ENCODE measurements at regions not wholly inside any gene's neighbourhood (a gene's known extent, or its start where the extent isn't known, plus 50 kb on each side); places are given as distances from the start of the nearest gene placed in this dataset.
A peak's percentile ranks its signal among the peaks of the same experiment; 100 is the strongest.

- Histone ChIP-seq H3K4me3 (ENCODE audit: low read length) (no peak overlapping the region), H3K36me3 (ENCODE audit: insufficient read depth, low read length) (no peaks in the 10 kb centered on the region), H3K27me3 (ENCODE audit: insufficient read depth, low read length, poor library complexity, severe bottlenecking) (no peaks in the 10 kb centered on the region), H3K27ac (ENCODE audit: low read depth, low read length) (no peak overlapping the region), H3K4me1 (ENCODE audit: insufficient read depth, low read length) (no peaks in the 10 kb centered on the region), H3K9me3 (ENCODE audit: low read length) (no peaks in the 10 kb centered on the region)
- Mint-ChIP-seq H3K4me3 (no peak overlapping the region), H3K4me1 (no peaks in the 10 kb centered on the region), H3K27ac (no peak overlapping the region), H3K9me3 (peaks cover 8 to 16% (median 14%) of the 10 kb centered on the region in 5 donors), H3K36me3 (no peaks in the 10 kb centered on the region), H3K27me3 (peaks cover 9 to 10% of the 10 kb centered on the region in 2 donors)
- CTCF ChIA-PET: no interaction called here
- no peak for DNase-seq
- POLR2A ChIA-PET: no interaction called here
Measured at GRCh38 chr2:240327566-240327965, 107.9 kb upstream of the GPC1 start.

- H3K27me3 ChIP-seq (ENCODE audit: insufficient read depth, low read length, poor library complexity, severe bottlenecking): no peaks in the 10 kb centered on the region
- H3K36me3 Mint-ChIP-seq: no peaks in the 10 kb centered on the region
- no peaks in the 10 kb centered on the region for H3K4me1 ChIP-seq (ENCODE audit: insufficient read depth, low read length)
- no peak overlapping the region for H3K27ac ChIP-seq (ENCODE audit: low read depth, low read length)
- peak overlapping the region in 1 of 8 donors; percentile 5 for H3K27ac Mint-ChIP-seq
- CTCF ChIA-PET: no interaction called here
- H3K36me3 ChIP-seq (ENCODE audit: insufficient read depth, low read length): no peaks in the 10 kb centered on the region
- no peak overlapping the region for H3K4me3 Mint-ChIP-seq
- POLR2A ChIA-PET: no interaction called here
- H3K27me3 Mint-ChIP-seq: peaks cover 7 to 10% of the 10 kb centered on the region in 2 donors
- no peak for DNase-seq
- no peaks in the 10 kb centered on the region for H3K4me1 Mint-ChIP-seq
- H3K4me3 ChIP-seq (ENCODE audit: low read length): no peak overlapping the region
- no peaks in the 10 kb centered on the region for H3K9me3 ChIP-seq (ENCODE audit: low read length)
- peaks cover 9 to 16% (median 14%) of the 10 kb centered on the region in 5 donors for H3K9me3 Mint-ChIP-seq
Measured at GRCh38 chr2:240328526-240328925, 106.9 kb upstream of the GPC1 start.

- Mint-ChIP-seq H3K27me3 (peaks cover 6 to 10% of the 10 kb centered on the region in 2 donors), H3K27ac (no peak overlapping the region), H3K4me1 (no peaks in the 10 kb centered on the region), H3K9me3 (peaks cover 9 to 16% (median 14%) of the 10 kb centered on the region in 5 donors), H3K4me3 (no peak overlapping the region), H3K36me3 (no peaks in the 10 kb centered on the region)
- no peak overlapping the region for H3K27ac ChIP-seq (ENCODE audit: low read depth, low read length)
- H3K27me3 ChIP-seq (ENCODE audit: insufficient read depth, low read length, poor library complexity, severe bottlenecking): no peaks in the 10 kb centered on the region
- no peaks in the 10 kb centered on the region for H3K36me3 ChIP-seq (ENCODE audit: insufficient read depth, low read length)
- no peaks in the 10 kb centered on the region for H3K4me1 ChIP-seq (ENCODE audit: insufficient read depth, low read length)
- ChIA-PET CTCF (no interaction called here), POLR2A (no interaction called here)
- H3K4me3 ChIP-seq (ENCODE audit: low read length): no peak overlapping the region
- H3K9me3 ChIP-seq (ENCODE audit: low read length): no peaks in the 10 kb centered on the region
- DNase-seq: no peak
Measured at GRCh38 chr2:240329116-240329665, 106.3 kb upstream of the GPC1 start.

- Mint-ChIP-seq H3K4me1 (no peaks in the 10 kb centered on the region), H3K36me3 (no peaks in the 10 kb centered on the region), H3K27me3 (peaks cover 6 to 16% of the 10 kb centered on the region in 2 donors), H3K9me3 (peaks cover 9 to 16% (median 14%) of the 10 kb centered on the region in 5 donors), H3K27ac (no peak overlapping the region), H3K4me3 (no peak overlapping the region)
- Histone ChIP-seq H3K27ac (ENCODE audit: low read depth, low read length) (no peak overlapping the region), H3K36me3 (ENCODE audit: insufficient read depth, low read length) (no peaks in the 10 kb centered on the region), H3K4me3 (ENCODE audit: low read length) (no peak overlapping the region), H3K9me3 (ENCODE audit: low read length) (no peaks in the 10 kb centered on the region), H3K4me1 (ENCODE audit: insufficient read depth, low read length) (no peaks in the 10 kb centered on the region), H3K27me3 (ENCODE audit: insufficient read depth, low read length, poor library complexity, severe bottlenecking) (no peaks in the 10 kb centered on the region)
- ChIA-PET CTCF (no interaction called here), POLR2A (no interaction called here)
- DNase-seq: no peak
Measured at GRCh38 chr2:240329778-240330177, 105.7 kb upstream of the GPC1 start.

GRCh38 chr2:240333985-240334384 is 101.5 kb upstream of the GPC1 start:
- Mint-ChIP-seq H3K36me3 (no peaks in the 10 kb centered on the region), H3K4me1 (no peaks in the 10 kb centered on the region), H3K27ac (no peak overlapping the region), H3K27me3 (peaks cover 16 to 33% of the 10 kb centered on the region in 2 donors), H3K4me3 (no peak overlapping the region), H3K9me3 (peaks cover 9 to 16% (median 14%) of the 10 kb centered on the region in 5 donors)
- DNase-seq: no peak
- H3K4me3 ChIP-seq (ENCODE audit: low read length): no peak overlapping the region
- no peaks in the 10 kb centered on the region for H3K9me3 ChIP-seq (ENCODE audit: low read length)
- H3K27ac ChIP-seq (ENCODE audit: low read depth, low read length): no peak overlapping the region
- H3K36me3 ChIP-seq (ENCODE audit: insufficient read depth, low read length): no peaks in the 10 kb centered on the region
- H3K4me1 ChIP-seq (ENCODE audit: insufficient read depth, low read length): no peaks in the 10 kb centered on the region
- ChIA-PET POLR2A (no interaction called here), CTCF (no interaction called here)
- H3K27me3 ChIP-seq (ENCODE audit: insufficient read depth, low read length, poor library complexity, severe bottlenecking): no peaks in the 10 kb centered on the region

- H3K4me1 Mint-ChIP-seq: no peaks in the 10 kb centered on the region
- Histone ChIP-seq H3K27ac (ENCODE audit: low read depth, low read length) (no peak overlapping the region), H3K4me3 (ENCODE audit: low read length) (no peak overlapping the region), H3K36me3 (ENCODE audit: insufficient read depth, low read length) (no peaks in the 10 kb centered on the region), H3K9me3 (ENCODE audit: low read length) (no peaks in the 10 kb centered on the region), H3K4me1 (ENCODE audit: insufficient read depth, low read length) (no peaks in the 10 kb centered on the region), H3K27me3 (ENCODE audit: insufficient read depth, low read length, poor library complexity, severe bottlenecking) (no peaks in the 10 kb centered on the region)
- no peak for DNase-seq
- H3K36me3 Mint-ChIP-seq: no peaks in the 10 kb centered on the region
- ChIA-PET POLR2A (no interaction called here), CTCF (no interaction called here)
- H3K4me3 Mint-ChIP-seq: no peak overlapping the region
- no peak overlapping the region for H3K27ac Mint-ChIP-seq
- H3K9me3 Mint-ChIP-seq: peaks cover 9 to 16% (median 14%) of the 10 kb centered on the region in 5 donors
- H3K27me3 Mint-ChIP-seq: peaks cover 13 to 34% of the 10 kb centered on the region in 2 donors
Measured at GRCh38 chr2:240335061-240335460, 100.4 kb upstream of the GPC1 start.

- Histone ChIP-seq H3K4me3 (ENCODE audit: low read length) (no peak overlapping the region), H3K27me3 (ENCODE audit: insufficient read depth, low read length, poor library complexity, severe bottlenecking) (no peaks in the 10 kb centered on the region), H3K27ac (ENCODE audit: low read depth, low read length) (no peak overlapping the region), H3K4me1 (ENCODE audit: insufficient read depth, low read length) (no peaks in the 10 kb centered on the region), H3K36me3 (ENCODE audit: insufficient read depth, low read length) (no peaks in the 10 kb centered on the region), H3K9me3 (ENCODE audit: low read length) (no peaks in the 10 kb centered on the region)
- ChIA-PET POLR2A (no interaction called here), CTCF (no interaction called here)
- no peak for DNase-seq
- no peaks in the 10 kb centered on the region for H3K4me1 Mint-ChIP-seq
- peaks cover 12 to 34% of the 10 kb centered on the region in 2 donors for H3K27me3 Mint-ChIP-seq
- peaks cover 4 to 7% (median 6%) of the 10 kb centered on the region in 5 donors for H3K9me3 Mint-ChIP-seq
- H3K36me3 Mint-ChIP-seq: no peaks in the 10 kb centered on the region
- no peak overlapping the region for H3K4me3 Mint-ChIP-seq
- H3K27ac Mint-ChIP-seq: no peak overlapping the region
Measured at GRCh38 chr2:240336820-240337427, 98.5 kb upstream of the GPC1 start.

GRCh38 chr2:240338274-240338673 is 97.2 kb upstream of the GPC1 start:
- Histone ChIP-seq H3K36me3 (ENCODE audit: insufficient read depth, low read length) (no peaks in the 10 kb centered on the region), H3K4me3 (ENCODE audit: low read length) (no peak overlapping the region), H3K27me3 (ENCODE audit: insufficient read depth, low read length, poor library complexity, severe bottlenecking) (no peaks in the 10 kb centered on the region), H3K27ac (ENCODE audit: low read depth, low read length) (no peak overlapping the region), H3K9me3 (ENCODE audit: low read length) (no peaks in the 10 kb centered on the region), H3K4me1 (ENCODE audit: insufficient read depth, low read length) (no peaks in the 10 kb centered on the region)
- Mint-ChIP-seq H3K9me3 (no peaks in the 10 kb centered on the region), H3K36me3 (no peaks in the 10 kb centered on the region), H3K4me1 (no peaks in the 10 kb centered on the region), H3K4me3 (no peak overlapping the region), H3K27ac (no peak overlapping the region), H3K27me3 (peaks cover 9 to 34% of the 10 kb centered on the region in 2 donors)
- CTCF ChIA-PET: no interaction called here
- no peak for DNase-seq
- POLR2A ChIA-PET: no interaction called here

Measured in CD8-positive, alpha-beta memory T cell (primary cell).